A673 (cell line): ENCODE measurements at regions not wholly inside any gene's neighbourhood (a gene's known extent, or its start where the extent isn't known, plus 50 kb on each side); places are given as distances from the start of the nearest gene placed in this dataset.

Experiments used
- BruUV-seq: library from RNA; stranded (reverse); fragments of 400-500 nt; replicated peaks from 2 replicates; lab custom pipeline; 2021; lab: Mats Ljungman, UMichigan
- CTCF ChIA-PET: fragments of 300-600 bp; sonication (Branson Sonifier 250); formaldehyde crosslinking; loops from one replicate; lab custom pipeline; 2022; ENCODE audit warnings: antibody characterized with exemption; lab: Charles Lee
- POLR2A ChIA-PET: fragments of 300-600 bp; sonication (Branson Sonifier 250); formaldehyde crosslinking; loops from one replicate; lab custom pipeline; 2022; ENCODE audit warnings: antibody characterized with exemption; ENCODE audit not compliant: low non-redundant PET; lab: Charles Lee
- DNase-seq: peaks from one replicate; pipeline ENCODE4 v3.0.0-alpha.2; 2015; ENCODE audit warnings: low spot score
- H3K27ac ChIP-seq: fragments of 200-600 bp; sonication (generic); 2 replicates; pipeline ENCODE4 v1.5.1; 2016; ENCODE audit warnings: mixed run types, low read depth, mild to moderate bottlenecking, mixed read lengths, antibody characterized with exemption, low read length; ENCODE audit not compliant: poor library complexity, severe bottlenecking
- H3K27me3 ChIP-seq: fragments of 200-600 bp; sonication (generic); replicated peaks from 2 replicates; pipeline ENCODE4 v1.6.1; 2017; ENCODE audit warnings: mixed run types, low read depth, mild to moderate bottlenecking, mixed read lengths, antibody characterized with exemption, low read length; ENCODE audit not compliant: insufficient read depth, poor library complexity
- H3K36me3 ChIP-seq: fragments of 200-600 bp; sonication (generic); 2 replicates; pipeline ENCODE4 v1.6.1; 2016; ENCODE audit warnings: mixed run types, mild to moderate bottlenecking, mixed read lengths, antibody characterized with exemption, low read length; ENCODE audit not compliant: insufficient read depth, poor library complexity, severe bottlenecking
- H3K4me1 ChIP-seq: fragments of 200-600 bp; sonication (generic); 2 replicates; pipeline ENCODE4 v1.6.1; 2017; ENCODE audit warnings: mixed run types, mild to moderate bottlenecking, mixed read lengths, antibody characterized with exemption, low read length; ENCODE audit not compliant: insufficient read depth, poor library complexity, severe bottlenecking
- H3K4me3 ChIP-seq: fragments of 200-600 bp; sonication (generic); 2 replicates; pipeline ENCODE4 v1.5.1; 2016; ENCODE audit warnings: low read depth, mixed run types, mild to moderate bottlenecking, mixed read lengths, low read length; ENCODE audit not compliant: poor library complexity, severe bottlenecking
- H3K9me3 ChIP-seq: fragments of 200-600 bp; sonication (generic); 2 replicates; pipeline ENCODE4 v1.6.1; 2016; ENCODE audit warnings: mixed run types, low read depth, mild to moderate bottlenecking, mixed read lengths, antibody characterized with exemption, low read length; ENCODE audit not compliant: poor library complexity, severe bottlenecking
- CTCF ChIP-seq: fragments of 300-800, 200-600 bp; sonication (generic); conservative IDR thresholded peaks from 2 replicates; pipeline ENCODE4 v1.5.1; 2017; ENCODE audit warnings: low read depth, mild to moderate bottlenecking, antibody characterized with exemption, low read length, moderate library complexity, mixed read lengths
- EZH2 ChIP-seq: fragments of 200-600 bp; sonication (generic); IDR thresholded peaks from 2 replicates; pipeline ENCODE4 v1.6.1; 2017; ENCODE audit warnings: borderline replicate concordance, low read depth, mild to moderate bottlenecking, mixed read lengths, antibody characterized with exemption, low read length; ENCODE audit not compliant: poor library complexity, severe bottlenecking
- intact Hi-C: fragments of 100-400 bp; cut with micrococcal nuclease; formaldehyde crosslinking; loops from one replicate; pipeline ENCODE4 v1.10.0; 2022; ENCODE audit not compliant: unreplicated experiment

DNA sequence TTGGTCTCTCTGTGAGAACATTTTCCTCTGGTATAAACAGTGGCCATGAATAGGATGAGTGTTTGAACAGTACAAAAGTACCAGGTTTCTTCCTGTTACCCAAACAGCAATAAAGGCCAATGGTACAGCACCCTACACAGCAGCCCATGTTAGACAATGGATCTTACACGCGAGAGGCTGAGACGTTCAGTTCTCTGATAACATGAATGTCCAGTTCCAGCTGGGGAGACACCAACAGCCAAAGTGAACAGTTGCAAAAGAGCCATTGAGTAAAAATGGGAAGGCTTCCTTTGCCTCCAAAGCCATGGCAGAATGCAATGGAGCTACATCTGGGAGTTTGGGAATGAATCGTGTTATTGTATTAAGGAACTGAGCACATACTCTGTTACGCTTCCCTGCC, 246.8 kb upstream of the SGK1 start:
- intact Hi-C loops, result no loop called here
- DNase-seq, result no peak
- H3K4me1 ChIP-seq, result no peaks in the 10 kb centered on the region
- H3K27me3 ChIP-seq, result no peaks in the 10 kb centered on the region
- no peak for TF ChIP-seq CTCF
- TF ChIP-seq EZH2, result no peak
- ChIA-PET CTCF (no interaction called here), POLR2A (no interaction called here)
- H3K27ac ChIP-seq, result no peak overlapping the region
- no TSS peak for BruUV-seq
- H3K9me3 ChIP-seq, result no peaks in the 10 kb centered on the region
- no peak overlapping the region for H3K4me3 ChIP-seq
- no peaks in the 10 kb centered on the region for H3K36me3 ChIP-seq

- Histone ChIP-seq H3K9me3 (no peaks in the 10 kb centered on the region), H3K36me3 (no peaks in the 10 kb centered on the region), H3K27ac (no peak overlapping the region), H3K4me1 (no peaks in the 10 kb centered on the region), H3K4me3 (no peak overlapping the region), H3K27me3 (no peaks in the 10 kb centered on the region)
- no TSS peak for BruUV-seq
- ChIA-PET CTCF (no interaction called here), POLR2A (no interaction called here)
- intact Hi-C loops, result no loop called here
- no peak for DNase-seq
- no peak for TF ChIP-seq EZH2
- no peak for TF ChIP-seq CTCF
Observed at GRCh38 chr6:134560019-134560418, 242.1 kb upstream of the SGK1 start.

- intact Hi-C loops, result no loop called here
- no peaks in the 10 kb centered on the region for H3K27me3 ChIP-seq
- CTCF ChIA-PET, result no interaction called here
- H3K4me1 ChIP-seq, result no peaks in the 10 kb centered on the region
- H3K27ac ChIP-seq, result no peak overlapping the region
- no peak overlapping the region for H3K4me3 ChIP-seq
- TF ChIP-seq CTCF, result no peak
- no peak for TF ChIP-seq EZH2
- H3K9me3 ChIP-seq, result no peaks in the 10 kb centered on the region
- H3K36me3 ChIP-seq, result no peaks in the 10 kb centered on the region
- POLR2A ChIA-PET, result interaction anchor here (0.6 kb wide), 1 partner anchor 25 kb away, joined by 6 read pairs; no protein-coding TSS in a partner anchor
- BruUV-seq, result no TSS peak
- DNase-seq, result no peak
Observed at GRCh38 chr6:134557509-134557908, 239.6 kb upstream of the SGK1 start.
